ENCODE measurements at regions not wholly inside any gene's neighbourhood (a gene's known extent, or its start where the extent isn't known, plus 50 kb on each side); places are given as distances from the start of the nearest gene placed in this dataset.

DNA sequence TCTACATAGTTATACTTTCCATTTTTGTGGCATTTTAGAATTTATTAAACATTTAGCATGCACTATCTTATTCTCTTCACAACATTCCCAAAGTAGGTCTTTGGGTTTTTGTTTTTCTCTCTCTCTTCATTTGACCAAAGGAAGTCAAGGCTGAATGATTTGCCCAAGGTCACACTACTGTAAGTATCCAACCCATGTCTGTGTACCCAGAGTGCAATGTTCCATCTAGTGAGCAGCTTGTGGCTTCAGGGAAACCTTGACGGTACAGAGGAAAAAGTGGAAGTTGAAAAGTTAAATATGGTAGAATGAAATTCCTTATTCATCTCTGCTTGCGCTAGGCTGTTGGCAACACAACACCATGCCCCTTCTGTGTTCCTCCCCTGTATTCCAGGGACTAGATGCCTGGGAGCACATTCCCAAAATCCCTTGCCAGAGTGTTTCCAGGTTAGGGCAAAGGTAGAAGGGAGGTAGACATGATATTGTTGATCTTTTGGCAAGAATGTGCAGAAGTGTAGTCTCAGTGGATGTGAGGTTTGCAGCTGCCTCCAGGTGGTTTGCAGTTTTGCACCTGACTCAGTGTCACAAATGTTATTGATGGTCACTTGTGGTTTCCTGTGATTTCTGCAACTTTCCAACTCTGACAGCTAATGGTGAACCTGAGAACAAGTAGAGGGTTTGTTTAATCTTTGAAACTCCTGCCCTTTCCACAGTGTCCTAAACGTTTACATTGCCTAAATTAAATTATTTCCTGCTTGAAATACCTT is 196.7 kb downstream of the RMST start:
- DNase-seq (ENCODE audit: low read depth), result no peak

DNA sequence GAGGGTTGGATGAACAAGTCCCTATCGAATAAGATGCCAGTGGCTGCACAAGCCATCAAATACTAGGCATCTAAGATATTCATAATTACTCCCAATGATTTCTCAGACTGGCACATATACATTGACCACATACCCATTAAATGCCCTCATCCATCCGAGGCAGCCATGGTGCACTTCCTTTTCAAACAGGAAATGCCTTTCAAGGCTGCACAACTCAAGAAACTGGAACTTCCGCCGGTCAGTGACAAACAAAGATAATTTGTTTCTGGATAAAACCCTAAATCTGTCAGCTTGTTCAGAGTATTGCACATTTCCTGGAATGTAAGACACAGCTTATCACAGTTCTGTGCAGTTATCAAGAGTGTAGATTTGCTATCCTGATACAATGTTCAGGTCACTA is 203.7 kb downstream of the RMST start:
- DNase-seq (ENCODE audit: low read depth), result no peak
- TF ChIP-seq, protein P1, sequence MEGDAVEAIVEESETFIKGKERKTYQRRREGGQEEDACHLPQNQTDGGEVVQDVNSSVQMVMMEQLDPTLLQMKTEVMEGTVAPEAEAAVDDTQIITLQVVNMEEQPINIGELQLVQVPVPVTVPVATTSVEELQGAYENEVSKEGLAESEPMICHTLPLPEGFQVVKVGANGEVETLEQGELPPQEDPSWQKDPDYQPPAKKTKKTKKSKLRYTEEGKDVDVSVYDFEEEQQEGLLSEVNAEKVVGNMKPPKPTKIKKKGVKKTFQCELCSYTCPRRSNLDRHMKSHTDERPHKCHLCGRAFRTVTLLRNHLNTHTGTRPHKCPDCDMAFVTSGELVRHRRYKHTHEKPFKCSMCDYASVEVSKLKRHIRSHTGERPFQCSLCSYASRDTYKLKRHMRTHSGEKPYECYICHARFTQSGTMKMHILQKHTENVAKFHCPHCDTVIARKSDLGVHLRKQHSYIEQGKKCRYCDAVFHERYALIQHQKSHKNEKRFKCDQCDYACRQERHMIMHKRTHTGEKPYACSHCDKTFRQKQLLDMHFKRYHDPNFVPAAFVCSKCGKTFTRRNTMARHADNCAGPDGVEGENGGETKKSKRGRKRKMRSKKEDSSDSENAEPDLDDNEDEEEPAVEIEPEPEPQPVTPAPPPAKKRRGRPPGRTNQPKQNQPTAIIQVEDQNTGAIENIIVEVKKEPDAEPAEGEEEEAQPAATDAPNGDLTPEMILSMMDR (IDR thresholded peaks at IDR 0.05; ENCODE audit: control insufficient read depth, insufficient read depth, low read depth, low read length, missing control alignments), result no peak

More for the DNA sequence above, 196.7 kb downstream of the RMST start:
- H3K4me3 ChIP-seq (ENCODE audit: control insufficient read depth, low read depth, low read length), result no peak overlapping the region
- TF ChIP-seq, protein P1 (IDR thresholded peaks at IDR 0.05; ENCODE audit: control insufficient read depth, insufficient read depth, low read depth, low read length, missing control alignments), result no peak

DNA sequence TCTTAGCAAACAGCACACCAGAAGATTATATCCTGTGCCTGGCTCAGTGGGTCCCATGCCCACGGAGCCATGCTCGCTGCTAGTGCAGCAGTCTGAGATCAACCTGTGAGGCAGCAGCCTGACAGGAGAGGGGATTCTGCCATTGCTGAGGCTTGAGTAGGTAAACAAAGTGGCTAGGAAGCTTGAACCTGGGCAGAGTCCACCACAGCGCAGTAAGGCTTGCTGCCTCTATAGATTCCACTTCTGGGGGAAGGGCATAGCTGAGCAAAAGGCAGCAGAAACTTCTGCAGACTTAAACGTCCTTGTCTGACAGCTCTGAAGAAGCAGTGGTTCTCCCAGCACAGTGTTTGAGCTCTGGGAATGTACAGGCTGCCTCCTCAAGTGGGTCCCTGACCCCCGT is 210.3 kb downstream of the RMST start:
- DNase-seq (ENCODE audit: low read depth), result no peak
- no peak overlapping the region for H3K4me3 ChIP-seq (ENCODE audit: control insufficient read depth, low read depth, low read length)
- TF ChIP-seq, protein P1 (IDR thresholded peaks at IDR 0.05; ENCODE audit: control insufficient read depth, insufficient read depth, low read depth, low read length, missing control alignments), result no peak

More for the DNA sequence above, 203.7 kb downstream of the RMST start:
- no peak overlapping the region for H3K4me3 ChIP-seq (ENCODE audit: control insufficient read depth, low read depth, low read length)

DNA sequence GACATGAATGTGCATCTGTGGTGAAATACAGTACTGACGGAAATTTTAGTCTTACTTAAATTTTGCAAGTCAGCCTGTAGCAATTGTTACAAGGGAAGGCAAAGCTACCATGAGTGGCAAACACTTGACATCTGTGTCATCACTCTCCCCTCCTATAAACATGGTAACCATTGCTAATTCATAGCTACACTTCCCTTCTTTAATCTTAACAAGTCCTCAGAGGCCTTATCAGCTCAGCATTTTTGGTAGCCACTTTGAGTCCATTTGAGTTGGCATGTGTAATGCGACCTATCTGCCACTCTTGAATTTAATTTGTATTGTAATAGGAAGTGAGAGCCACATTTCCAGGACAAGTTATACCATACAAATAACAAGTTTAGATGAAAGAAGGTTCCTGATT is 218.1 kb downstream of the RMST start:
- no peak for DNase-seq (ENCODE audit: low read depth)
- no peak overlapping the region for H3K4me3 ChIP-seq (ENCODE audit: control insufficient read depth, low read depth, low read length)
- TF ChIP-seq, protein P1 (IDR thresholded peaks at IDR 0.05; ENCODE audit: control insufficient read depth, insufficient read depth, low read depth, low read length, missing control alignments), result no peak

DNA sequence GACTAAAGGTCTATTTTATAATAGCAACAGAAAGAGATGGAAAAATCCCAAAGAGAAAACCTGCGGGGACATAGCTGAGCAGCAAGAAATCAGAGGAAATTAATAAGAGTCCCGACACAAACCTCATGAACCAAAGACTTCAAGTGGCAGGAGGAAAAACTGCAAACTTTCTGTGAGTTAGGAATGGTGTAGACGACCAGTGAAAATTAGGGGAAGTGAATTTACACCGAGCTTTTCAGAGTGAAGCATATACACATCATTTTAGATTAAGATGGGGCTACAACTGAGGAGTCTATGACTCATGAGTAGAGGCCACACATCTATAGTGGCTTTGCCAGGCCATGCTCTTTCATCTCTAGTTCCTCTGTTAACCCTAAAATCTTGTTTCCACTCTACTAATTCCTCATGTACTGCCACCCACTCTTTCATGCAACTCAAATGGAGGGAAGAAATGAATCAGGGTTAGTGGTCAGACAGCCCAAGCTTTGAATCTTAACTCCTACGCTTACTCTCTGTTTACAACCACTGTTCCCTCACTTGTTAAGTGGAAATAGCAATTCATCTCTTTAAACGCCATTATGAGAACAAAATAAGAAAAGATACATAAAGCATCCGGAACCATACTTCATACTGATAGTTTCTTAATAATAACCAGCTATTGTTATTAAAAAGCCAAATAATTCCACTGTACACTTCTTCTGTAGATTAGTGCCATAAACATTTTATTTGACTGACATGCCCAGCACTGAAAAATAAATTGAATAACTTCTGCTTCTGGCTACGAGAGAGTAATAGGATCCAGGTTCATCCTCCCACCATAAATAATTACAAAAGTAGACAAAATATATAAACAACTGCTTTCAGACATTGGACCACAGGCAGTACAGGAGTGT is 219.3 kb downstream of the RMST start:
- TF ChIP-seq, protein P1 (IDR thresholded peaks at IDR 0.05; ENCODE audit: control insufficient read depth, insufficient read depth, low read depth, low read length, missing control alignments), result no peak
- DNase-seq (ENCODE audit: low read depth), result no peak
- H3K4me3 ChIP-seq (ENCODE audit: control insufficient read depth, low read depth, low read length), result no peak overlapping the region

DNA sequence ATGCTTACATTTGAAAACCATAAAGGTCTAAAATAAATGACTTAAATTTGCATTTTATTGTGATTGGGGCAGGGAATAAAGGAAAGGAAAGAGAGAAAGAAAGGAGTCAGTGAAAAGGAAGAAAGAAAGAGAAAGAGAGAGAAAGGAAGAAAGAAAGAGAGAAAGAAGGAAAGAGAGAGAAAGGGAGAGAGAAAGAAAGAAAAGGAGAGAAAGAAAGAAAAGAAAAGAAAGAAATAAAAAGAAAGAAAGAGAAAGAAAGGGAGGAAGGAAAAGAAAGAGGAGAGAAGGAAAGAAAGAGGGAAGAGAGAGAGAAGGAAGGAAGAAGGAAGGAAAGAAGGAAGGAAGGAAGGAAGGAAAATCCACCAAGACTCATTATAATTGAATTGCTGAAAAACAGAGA is 222.8 kb downstream of the RMST start:
- no peak for DNase-seq (ENCODE audit: low read depth)
- TF ChIP-seq, protein P1 (IDR thresholded peaks at IDR 0.05; ENCODE audit: control insufficient read depth, insufficient read depth, low read depth, low read length, missing control alignments), result no peak
- no peak overlapping the region for H3K4me3 ChIP-seq (ENCODE audit: control insufficient read depth, low read depth, low read length)
